Upper lobe of left lung (tissue), 6 donors: ENCODE measurements at regions not wholly inside any gene's neighbourhood (a gene's known extent, or its start where the extent isn't known, plus 50 kb on each side); places are given as distances from the start of the nearest gene placed in this dataset.

ENCODE experiments used
- ATAC-seq, 2 donors: fragments of 200-7000 bp; cut with Tn5 transposase; one replicate each; pipeline ENCODE4 v1.9.1; 2022; ENCODE audit warnings: mild to moderate bottlenecking in 2 of 2, moderate library complexity in 2 of 2; ENCODE audit not compliant: low FRiP score in 2 of 2
- DNase-seq, 2 donors: peaks; one replicate each; pipeline ENCODE4 v3.0.0-alpha.2; 2019 to 2020
- H3K27ac ChIP-seq, 4 donors: fragments of 200-600 bp; sonication (generic); one replicate each; pipeline ENCODE4 v1.5.1; 2016 to 2019
- H3K27me3 ChIP-seq, 4 donors: fragments of 200-600 bp; sonication (generic); one replicate each; pipeline ENCODE4 v1.5.1; 2017 to 2019
- H3K36me3 ChIP-seq, 4 donors: fragments of 200-600 bp; sonication (generic); one replicate each; pipeline ENCODE4 v1.5.1; 2016 to 2019
- H3K4me1 ChIP-seq, 4 donors: fragments of 200-600 bp; sonication (generic); one replicate each; pipeline ENCODE4 v1.5.1; 2018 to 2019
- H3K4me3 ChIP-seq, 4 donors: fragments of 200-600 bp; sonication (generic); one replicate each; pipeline ENCODE4 v1.5.1; 2017 to 2019; ENCODE audit warnings: mild to moderate bottlenecking in 2 of 4, moderate library complexity in 1 of 4
- H3K9me3 ChIP-seq, 4 donors: fragments of 200-600 bp; sonication (generic); one replicate each; pipeline ENCODE4 v1.5.1; 2018 to 2019
- EP300 ChIP-seq, 4 donors: sonication (generic); formaldehyde crosslinking; IDR thresholded peaks; one replicate each; pipeline ENCODE4 v1.5.1; 2017; ENCODE audit warnings: antibody characterized with exemption in 4 of 4, control low read depth in 2 of 4
- POLR2A ChIP-seq, 4 donors: fragments of 450-650 bp; IDR thresholded peaks; one replicate each; pipeline ENCODE4 v1.5.1; 2016 to 2017; ENCODE audit warnings: antibody characterized with exemption in 4 of 4, mild to moderate bottlenecking in 2 of 4
- POLR2AphosphoS5 ChIP-seq, 2 donors: sonication (generic); formaldehyde crosslinking; IDR thresholded peaks; one replicate each; pipeline ENCODE4 v1.5.1; 2017; ENCODE audit warnings: antibody characterized with exemption in 2 of 2
- WGBS, 2 donors: methylation state at CpG; one replicate each; pipeline ENCODE4 v1.1.5; 2017 to 2018; 5-methylcytosine and 5-hydroxymethylcytosine counted together
- TF ChIP-seq, protein P1 (sequence below), 6 experiments: fragments of 450-650 bp in 4 of 6; fragments of 200-600 bp in 2 of 6; sonication (generic) in 2 of 6; IDR thresholded peaks; one replicate each; pipeline ENCODE4 v1.5.1; 2016 to 2019; ENCODE audit warnings: antibody characterized with exemption in 6 of 6
- donor health status: DM: no; HTN: no; CAD: no; lungs with moderate emphysema.
- donor health status: DM: no; HTN: yes; CAD: no; lungs with severe emphysema.

DNA sequence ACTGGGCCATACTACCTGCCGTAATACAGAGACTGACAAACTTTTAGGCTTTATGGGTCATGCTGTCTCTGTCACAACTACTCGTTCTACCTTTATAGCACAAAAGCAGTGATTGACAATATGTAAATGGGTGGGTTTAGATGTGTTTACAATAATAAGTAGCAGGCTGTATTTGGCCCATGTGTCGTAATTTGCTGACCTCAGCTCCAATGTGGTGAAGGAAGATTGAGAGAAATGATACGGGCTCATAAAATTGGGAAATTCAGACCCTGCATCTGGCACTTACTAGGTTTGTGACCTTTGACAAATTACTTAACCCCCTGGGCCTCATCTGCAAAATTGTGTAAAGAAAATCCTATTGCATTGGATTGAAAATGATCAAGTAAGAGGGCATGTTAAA, 150.8 kb upstream of the NPSR1 start:
- ATAC-seq (no peak), DNase-seq (no peak)
- H3K27me3 ChIP-seq: no peaks in the 10 kb centered on the region
- H3K27ac ChIP-seq: no peak overlapping the region
- no peak overlapping the region for H3K4me3 ChIP-seq
- H3K9me3 ChIP-seq: peaks cover 0 to 5% (median 0%) of the 10 kb centered on the region in 4 donors
- no peak for TF ChIP-seq POLR2A (IDR thresholded peaks at IDR 0.05)
- TF ChIP-seq EP300 (IDR thresholded peaks at IDR 0.05): no peak
- TF ChIP-seq POLR2AphosphoS5 (IDR thresholded peaks at IDR 0.05): no peak
- TF ChIP-seq, protein P1, sequence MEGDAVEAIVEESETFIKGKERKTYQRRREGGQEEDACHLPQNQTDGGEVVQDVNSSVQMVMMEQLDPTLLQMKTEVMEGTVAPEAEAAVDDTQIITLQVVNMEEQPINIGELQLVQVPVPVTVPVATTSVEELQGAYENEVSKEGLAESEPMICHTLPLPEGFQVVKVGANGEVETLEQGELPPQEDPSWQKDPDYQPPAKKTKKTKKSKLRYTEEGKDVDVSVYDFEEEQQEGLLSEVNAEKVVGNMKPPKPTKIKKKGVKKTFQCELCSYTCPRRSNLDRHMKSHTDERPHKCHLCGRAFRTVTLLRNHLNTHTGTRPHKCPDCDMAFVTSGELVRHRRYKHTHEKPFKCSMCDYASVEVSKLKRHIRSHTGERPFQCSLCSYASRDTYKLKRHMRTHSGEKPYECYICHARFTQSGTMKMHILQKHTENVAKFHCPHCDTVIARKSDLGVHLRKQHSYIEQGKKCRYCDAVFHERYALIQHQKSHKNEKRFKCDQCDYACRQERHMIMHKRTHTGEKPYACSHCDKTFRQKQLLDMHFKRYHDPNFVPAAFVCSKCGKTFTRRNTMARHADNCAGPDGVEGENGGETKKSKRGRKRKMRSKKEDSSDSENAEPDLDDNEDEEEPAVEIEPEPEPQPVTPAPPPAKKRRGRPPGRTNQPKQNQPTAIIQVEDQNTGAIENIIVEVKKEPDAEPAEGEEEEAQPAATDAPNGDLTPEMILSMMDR (IDR thresholded peaks at IDR 0.05): no peak
- WGBS, 2 donors: 73 to 82% methylated on average over 4 of the region's 4 CpGs
- H3K36me3 ChIP-seq: no peaks in the 10 kb centered on the region
- H3K4me1 ChIP-seq: no peaks in the 10 kb centered on the region

DNA sequence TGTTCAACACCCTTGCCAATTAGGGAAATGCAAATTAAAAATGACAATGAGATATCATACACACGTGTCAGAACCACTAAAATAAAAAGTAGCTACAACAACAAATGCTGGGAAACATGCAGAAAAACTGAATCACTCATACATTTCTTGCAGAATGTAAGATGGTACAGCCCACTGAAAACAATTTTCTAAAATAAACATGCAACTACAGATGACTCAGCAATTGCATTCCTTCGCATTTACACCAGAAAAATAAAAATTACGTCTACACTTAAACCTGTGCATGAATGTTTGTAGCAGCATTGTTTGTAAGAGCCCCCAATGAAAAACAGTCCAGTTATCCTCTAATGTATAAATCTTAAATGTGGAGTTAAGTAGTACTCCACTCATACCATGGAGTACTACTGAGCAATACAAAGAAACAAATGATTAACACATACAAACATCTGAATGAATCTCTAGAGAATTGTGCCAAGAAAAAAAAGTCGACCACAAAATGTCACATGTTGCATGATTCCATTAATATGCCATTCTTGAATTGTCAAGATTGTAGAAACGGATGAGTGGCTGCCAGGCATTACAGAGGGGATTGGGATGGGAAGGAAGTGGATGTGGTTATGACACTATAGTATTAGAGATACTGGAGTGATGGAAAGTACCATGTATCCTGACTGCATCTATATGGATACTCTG, 134.6 kb upstream of the NPSR1 start:
- Histone ChIP-seq H3K9me3 (peaks cover 0 to 11% (median 3%) of the 10 kb centered on the region in 4 donors), H3K27me3 (no peaks in the 10 kb centered on the region), H3K4me1 (no peaks in the 10 kb centered on the region), H3K4me3 (no peak overlapping the region), H3K27ac (no peak overlapping the region), H3K36me3 (no peaks in the 10 kb centered on the region)
- DNase-seq (no peak), ATAC-seq (no peak)
- WGBS, 2 donors: 73 to 76% methylated on average over 5 of the region's 5 CpGs
- TF ChIP-seq, protein P1 (IDR thresholded peaks at IDR 0.05): no peak
- no peak for TF ChIP-seq POLR2AphosphoS5 (IDR thresholded peaks at IDR 0.05)
- TF ChIP-seq EP300 (IDR thresholded peaks at IDR 0.05): no peak
- no peak for TF ChIP-seq POLR2A (IDR thresholded peaks at IDR 0.05)

DNA sequence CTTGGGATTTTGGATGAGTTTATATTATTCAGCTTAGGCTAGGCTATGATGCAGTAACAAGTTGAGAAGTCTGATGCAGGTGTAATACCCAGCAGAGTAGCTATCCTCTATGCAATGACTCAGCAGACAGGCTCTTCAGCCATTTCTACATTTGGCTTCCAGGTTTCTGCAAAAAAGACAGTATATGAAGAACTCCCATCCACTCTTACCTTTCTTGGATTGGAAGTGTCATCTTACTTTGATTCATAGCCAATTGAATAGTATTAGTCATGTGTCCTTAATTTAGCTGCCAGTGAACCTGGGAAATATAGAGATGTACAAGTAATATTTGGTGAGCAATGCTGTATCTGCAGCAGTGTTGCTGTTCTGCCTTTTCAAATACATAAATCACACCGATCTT, 127.8 kb upstream of the NPSR1 start:
- H3K27me3 ChIP-seq: no peaks in the 10 kb centered on the region
- peaks cover 0 to 2% (median 0%) of the 10 kb centered on the region in 4 donors for H3K9me3 ChIP-seq
- ATAC-seq (no peak), DNase-seq (no peak)
- no peak overlapping the region for H3K27ac ChIP-seq
- 76 to 88% methylated on average over 1 of the region's 1 CpG for WGBS, 2 donors
- H3K36me3 ChIP-seq: no peaks in the 10 kb centered on the region
- H3K4me3 ChIP-seq: no peak overlapping the region
- no peaks in the 10 kb centered on the region for H3K4me1 ChIP-seq
- TF ChIP-seq POLR2A (IDR thresholded peaks at IDR 0.05): no peak
- no peak for TF ChIP-seq EP300 (IDR thresholded peaks at IDR 0.05)

DNA sequence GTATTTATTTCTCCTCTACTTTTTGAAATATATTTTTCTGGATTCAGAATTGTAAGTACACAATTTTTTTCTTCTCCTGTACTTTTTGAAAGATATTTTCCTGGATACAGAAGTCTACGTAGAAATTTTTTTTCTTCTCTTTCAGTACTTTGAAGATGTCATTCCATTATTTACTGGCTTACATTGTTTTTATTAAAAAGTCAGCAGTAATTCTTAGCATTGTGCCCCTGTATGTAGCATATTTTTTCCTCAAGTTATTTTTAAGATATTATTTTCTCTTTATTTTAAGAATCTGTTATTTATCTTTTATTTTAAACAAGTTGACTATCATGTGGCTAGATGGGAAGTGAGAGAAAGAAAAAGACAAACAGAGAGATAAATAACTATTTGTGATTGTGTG, 119.0 kb upstream of the NPSR1 start:
- Histone ChIP-seq H3K9me3 (peaks cover 0 to 18% (median 1%) of the 10 kb centered on the region in 4 donors), H3K4me1 (no peaks in the 10 kb centered on the region), H3K27me3 (no peaks in the 10 kb centered on the region), H3K27ac (no peak overlapping the region), H3K36me3 (no peaks in the 10 kb centered on the region), H3K4me3 (no peak overlapping the region)
- ATAC-seq (no peak), DNase-seq (no peak)
- 90 to 92% methylated on average over 1 of the region's 1 CpG for WGBS, 2 donors
- TF ChIP-seq POLR2A (IDR thresholded peaks at IDR 0.05): no peak
- no peak for TF ChIP-seq POLR2AphosphoS5 (IDR thresholded peaks at IDR 0.05)
- no peak for TF ChIP-seq EP300 (IDR thresholded peaks at IDR 0.05)
- TF ChIP-seq, protein P1 (IDR thresholded peaks at IDR 0.05): no peak

DNA sequence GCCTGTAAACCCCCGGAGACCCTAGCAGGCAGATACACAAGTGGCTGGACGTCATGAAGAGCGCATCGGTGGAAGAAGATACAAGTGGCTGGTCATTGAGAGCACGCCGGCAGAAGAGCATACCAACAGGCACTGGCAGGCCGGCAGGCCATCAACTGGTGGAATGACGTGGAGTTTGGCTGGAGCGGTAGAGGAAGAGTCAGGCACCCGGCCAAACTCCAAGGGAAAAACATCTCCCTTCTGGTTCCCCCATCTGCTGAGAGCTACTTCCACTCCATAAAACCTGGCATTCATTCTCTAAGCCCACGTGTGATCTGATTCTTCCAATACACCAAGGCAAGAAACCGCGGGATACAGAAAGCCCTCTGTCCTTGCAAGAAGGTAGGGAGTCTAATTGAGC, 113.4 kb upstream of the NPSR1 start:
- DNase-seq (peak in 1 of 2 donors; percentile 3), ATAC-seq (no peak)
- 89 to 90% methylated on average over 13 of the region's 13 CpGs for WGBS, 2 donors
- Histone ChIP-seq H3K36me3 (no peaks in the 10 kb centered on the region), H3K9me3 (peaks cover 0 to 14% (median 0%) of the 10 kb centered on the region in 4 donors), H3K4me1 (no peaks in the 10 kb centered on the region), H3K27me3 (no peaks in the 10 kb centered on the region), H3K4me3 (no peak overlapping the region), H3K27ac (no peak overlapping the region)
- TF ChIP-seq POLR2AphosphoS5 (IDR thresholded peaks at IDR 0.05) (no peak), POLR2A (IDR thresholded peaks at IDR 0.05) (no peak), EP300 (IDR thresholded peaks at IDR 0.05) (no peak)
- TF ChIP-seq, protein P1 (IDR thresholded peaks at IDR 0.05): no peak
